SK-N-SH treated with all-trans-retinoic acid at 6 μM for 48 hours (cell line): ENCODE measurements at regions not wholly inside any gene's neighbourhood (a gene's known extent, or its start where the extent isn't known, plus 50 kb on each side); places are given as distances from the start of the nearest gene placed in this dataset.

Source experiments
- ATAC-seq: fragments of 200-7000 bp; cut with Tn5 transposase; 3 replicates; pipeline ENCODE4 v1.9.1; 2020; ENCODE audit warnings: mild to moderate bottlenecking, moderate library complexity
- ARNTL ChIP-seq: fragments of 450-650 bp; formaldehyde crosslinking; IDR thresholded peaks from 2 replicates; pipeline ENCODE4 v1.5.0; 2020; ENCODE audit warnings: low read depth, mild to moderate bottlenecking, moderate library complexity, borderline replicate concordance
- BACH2 ChIP-seq: fragments of 250-450 bp; sonication (Bioruptor Pico); IDR thresholded peaks from 2 replicates; pipeline ENCODE4 v1.9.0; 2021; ENCODE audit warnings: mild to moderate bottlenecking, borderline replicate concordance
- CSDC2 ChIP-seq: fragments of 250-450 bp; sonication (Bioruptor Pico); IDR thresholded peaks from 2 replicates; pipeline ENCODE4 v1.5.0; 2020; ENCODE audit warnings: mild to moderate bottlenecking, moderate library complexity
- GLIS3 ChIP-seq: fragments of 250-450 bp; sonication (Bioruptor Pico); IDR thresholded peaks from 2 replicates; pipeline ENCODE4 v1.5.0; 2020; ENCODE audit warnings: mild to moderate bottlenecking, moderate library complexity
- ISL1 ChIP-seq: fragments of 250-450 bp; sonication (Bioruptor Pico); IDR thresholded peaks from 2 replicates; pipeline ENCODE4 v2.1.2; 2022; ENCODE audit warnings: mild to moderate bottlenecking, moderate library complexity
- OSR1 ChIP-seq: fragments of 250-450 bp; sonication (Bioruptor Pico); IDR thresholded peaks from 2 replicates; pipeline ENCODE4 v1.8.0; 2022; ENCODE audit warnings: moderate library complexity, mild to moderate bottlenecking, inconsistent platforms
- PATZ1 ChIP-seq: fragments of 250-450 bp; sonication (Bioruptor Pico); IDR thresholded peaks from 2 replicates; pipeline ENCODE4 v1.8.0; 2020; ENCODE audit warnings: mild to moderate bottlenecking, moderate library complexity, borderline replicate concordance
- PPARA ChIP-seq: fragments of 250-450 bp; sonication (Bioruptor Pico); IDR thresholded peaks from 2 replicates; pipeline ENCODE4 v1.5.0; 2020; ENCODE audit warnings: mild to moderate bottlenecking, borderline replicate concordance
- RARB ChIP-seq: fragments of 250-450 bp; sonication (Bioruptor Pico); IDR thresholded peaks from 2 replicates; pipeline ENCODE4 v1.8.0; 2021; ENCODE audit warnings: mild to moderate bottlenecking, moderate library complexity
- SNAI2 ChIP-seq: fragments of 250-450 bp; sonication (Bioruptor Pico); IDR thresholded peaks from 2 replicates; pipeline ENCODE4 v1.5.0; 2020; ENCODE audit warnings: mild to moderate bottlenecking, moderate library complexity
- TCF4 ChIP-seq: fragments of 250-450 bp; sonication (Bioruptor Pico); IDR thresholded peaks from 2 replicates; pipeline ENCODE4 v1.8.0; 2021; ENCODE audit warnings: mild to moderate bottlenecking, moderate library complexity, borderline replicate concordance
- TOX ChIP-seq: fragments of 250-450 bp; sonication (Bioruptor Pico); IDR thresholded peaks from 2 replicates; pipeline ENCODE4 v1.8.0; 2021; ENCODE audit warnings: mild to moderate bottlenecking, moderate library complexity, borderline replicate concordance
- TSHZ2 ChIP-seq: fragments of 250-450 bp; sonication (Bioruptor Pico); IDR thresholded peaks from 2 replicates; pipeline ENCODE4 v1.5.0; 2020; ENCODE audit warnings: mild to moderate bottlenecking, moderate library complexity
- ZC3H10 ChIP-seq: fragments of 250-450 bp; sonication (Bioruptor Pico); IDR thresholded peaks from 2 replicates; pipeline ENCODE4 v1.5.1; 2021; ENCODE audit warnings: mild to moderate bottlenecking, moderate library complexity
- ZNF565 ChIP-seq: fragments of 450-650 bp; formaldehyde crosslinking; conservative IDR thresholded peaks from 2 replicates; pipeline ENCODE4 v1.5.0; 2020; ENCODE audit warnings: low read depth, mild to moderate bottlenecking, moderate library complexity
- TF ChIP-seq, protein P1 (sequence below): fragments of 250-450 bp; sonication (Bioruptor Pico); IDR thresholded peaks from 2 replicates; pipeline ENCODE4 v1.5.1; 2020; ENCODE audit warnings: low read depth, mild to moderate bottlenecking, moderate library complexity
- TF ChIP-seq, protein P2 (sequence below): fragments of 250-450 bp; sonication (Bioruptor Pico); IDR thresholded peaks from 2 replicates; pipeline ENCODE4 v1.8.0; 2021; ENCODE audit warnings: low read depth, mild to moderate bottlenecking, moderate library complexity, borderline replicate concordance

- no peak for TF ChIP-seq TCF4 (CRISPR knock-in tag)
- no peak for TF ChIP-seq OSR1 (CRISPR knock-in tag)
- TF ChIP-seq, protein P1, sequence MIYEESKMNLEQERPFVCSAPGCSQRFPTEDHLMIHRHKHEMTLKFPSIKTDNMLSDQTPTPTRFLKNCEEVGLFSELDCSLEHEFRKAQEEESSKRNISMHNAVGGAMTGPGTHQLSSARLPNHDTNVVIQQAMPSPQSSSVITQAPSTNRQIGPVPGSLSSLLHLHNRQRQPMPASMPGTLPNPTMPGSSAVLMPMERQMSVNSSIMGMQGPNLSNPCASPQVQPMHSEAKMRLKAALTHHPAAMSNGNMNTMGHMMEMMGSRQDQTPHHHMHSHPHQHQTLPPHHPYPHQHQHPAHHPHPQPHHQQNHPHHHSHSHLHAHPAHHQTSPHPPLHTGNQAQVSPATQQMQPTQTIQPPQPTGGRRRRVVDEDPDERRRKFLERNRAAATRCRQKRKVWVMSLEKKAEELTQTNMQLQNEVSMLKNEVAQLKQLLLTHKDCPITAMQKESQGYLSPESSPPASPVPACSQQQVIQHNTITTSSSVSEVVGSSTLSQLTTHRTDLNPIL (CRISPR knock-in tag), result no peak
- TF ChIP-seq, protein P2, sequence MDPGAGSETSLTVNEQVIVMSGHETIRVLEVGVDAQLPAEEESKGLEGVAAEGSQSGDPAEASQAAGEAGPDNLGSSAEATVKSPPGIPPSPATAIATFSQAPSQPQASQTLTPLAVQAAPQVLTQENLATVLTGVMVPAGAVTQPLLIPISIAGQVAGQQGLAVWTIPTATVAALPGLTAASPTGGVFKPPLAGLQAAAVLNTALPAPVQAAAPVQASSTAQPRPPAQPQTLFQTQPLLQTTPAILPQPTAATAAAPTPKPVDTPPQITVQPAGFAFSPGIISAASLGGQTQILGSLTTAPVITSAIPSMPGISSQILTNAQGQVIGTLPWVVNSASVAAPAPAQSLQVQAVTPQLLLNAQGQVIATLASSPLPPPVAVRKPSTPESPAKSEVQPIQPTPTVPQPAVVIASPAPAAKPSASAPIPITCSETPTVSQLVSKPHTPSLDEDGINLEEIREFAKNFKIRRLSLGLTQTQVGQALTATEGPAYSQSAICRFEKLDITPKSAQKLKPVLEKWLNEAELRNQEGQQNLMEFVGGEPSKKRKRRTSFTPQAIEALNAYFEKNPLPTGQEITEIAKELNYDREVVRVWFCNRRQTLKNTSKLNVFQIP, result no peak
- no peak for TF ChIP-seq GLIS3 (CRISPR knock-in tag)
- TF ChIP-seq BACH2, result no peak
- no peak for TF ChIP-seq ZNF565 (CRISPR knock-in tag)
Observed at GRCh38 chr18:10038268-10038667, 124.5 kb downstream of the VAPA start (continued).

- no peak for TF ChIP-seq TOX (CRISPR knock-in tag)
- TF ChIP-seq PPARA (CRISPR knock-in tag), result no peak
- no peak for TF ChIP-seq BACH2
- no peak for TF ChIP-seq CSDC2 (CRISPR knock-in tag)
- TF ChIP-seq, protein P2, result no peak
- TF ChIP-seq GLIS3 (CRISPR knock-in tag), result no peak
- TF ChIP-seq ISL1, result no peak
- no peak for TF ChIP-seq ZC3H10 (CRISPR knock-in tag)
- TF ChIP-seq TCF4 (CRISPR knock-in tag), result no peak
- no peak for TF ChIP-seq ARNTL
Observed at GRCh38 chr18:10040287-10041011, 126.6 kb downstream of the VAPA start.

DNA sequence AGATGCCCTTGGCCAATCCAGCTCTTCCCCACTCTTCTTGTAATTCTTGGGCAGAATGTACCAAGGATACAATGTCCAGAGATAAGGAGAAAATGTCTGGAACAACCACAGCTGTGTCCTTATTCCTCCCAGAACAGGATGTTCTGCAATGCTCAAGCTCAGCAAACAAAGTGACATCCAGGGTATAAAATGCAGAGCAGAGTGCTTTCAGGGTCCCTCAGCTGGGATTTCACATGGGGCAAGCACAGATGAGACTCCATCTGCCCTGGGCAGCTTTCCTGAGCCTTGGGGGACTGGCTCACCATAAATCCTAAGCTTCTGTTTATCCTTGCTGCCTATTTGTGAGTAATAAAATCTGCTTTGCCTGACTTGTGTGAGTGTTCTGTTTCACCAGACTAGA, 127.4 kb downstream of the VAPA start:
- TF ChIP-seq ZC3H10 (CRISPR knock-in tag), result no peak
- no peak for TF ChIP-seq BACH2
- TF ChIP-seq TSHZ2 (CRISPR knock-in tag), result no peak
- TF ChIP-seq, protein P2, result no peak
- TF ChIP-seq RARB, result no peak
- no peak for TF ChIP-seq ISL1
- ATAC-seq, result no peak

More at GRCh38 chr18:10040287-10041011, 126.6 kb downstream of the VAPA start:
- ATAC-seq, result no peak

- no peak for ATAC-seq
- no peak for TF ChIP-seq OSR1 (CRISPR knock-in tag)
- TF ChIP-seq SNAI2, result no peak
Observed at GRCh38 chr18:10042492-10042891, 128.7 kb downstream of the VAPA start.

GRCh38 chr18:10044054-10044453, 130.2 kb downstream of the VAPA start:
- ATAC-seq, result no peak
- no peak for TF ChIP-seq TSHZ2 (CRISPR knock-in tag)
- TF ChIP-seq ZC3H10 (CRISPR knock-in tag), result no peak
- TF ChIP-seq ARNTL, result no peak
- no peak for TF ChIP-seq RARB
- TF ChIP-seq ZNF565 (CRISPR knock-in tag), result no peak
- TF ChIP-seq, protein P1 (CRISPR knock-in tag), result no peak
- TF ChIP-seq PATZ1, result no peak
